Bronchial epithelial cell (primary cell): ENCODE measurements at regions not wholly inside any gene's neighbourhood (a gene's known extent, or its start where the extent isn't known, plus 50 kb on each side); places are given as distances from the start of the nearest gene placed in this dataset.

Source experiments
- DNase-seq: peaks from one replicate; pipeline ENCODE4 v3.0.0-alpha.2; 2010; ENCODE audit warnings: low read depth
- FAIRE-seq: peaks from 2 replicates; lab custom pipeline; 2011; peaks lifted over from hg19 to GRCh38; lab: Jason Lieb, UNC
- H3K27me3 ChIP-seq: 2 replicates; pipeline ENCODE4 v1.5.1; 2011; ENCODE audit warnings: low read length; ENCODE audit not compliant: control insufficient read depth, insufficient read depth
- H3K36me3 ChIP-seq: 2 replicates; pipeline ENCODE4 v1.5.1; 2011; ENCODE audit warnings: low read length; ENCODE audit not compliant: control insufficient read depth, insufficient read depth
- H3K4me3 ChIP-seq: 2 replicates; pipeline ENCODE4 v1.5.1; 2011; ENCODE audit warnings: mild to moderate bottlenecking, low read depth, low read length, control low read depth
- CTCF ChIP-seq: IDR thresholded peaks from 2 replicates; pipeline ENCODE4 v1.5.1; 2011; ENCODE audit warnings: mild to moderate bottlenecking, moderate library complexity, low read length, control low read depth, inconsistent platforms; ENCODE audit not compliant: insufficient read depth, severe bottlenecking

- TF ChIP-seq CTCF = no peak
- no peak for FAIRE-seq
- DNase-seq = no peak
- Histone ChIP-seq H3K36me3 (no peaks in the 10 kb centered on the region), H3K4me3 (no peak overlapping the region), H3K27me3 (no peaks in the 10 kb centered on the region)
These were observed 189.3 kb downstream of the ADRA2A start for GRCh38 chr10:111266165-111266564.

- DNase-seq = no peak
- H3K4me3 ChIP-seq = no peak overlapping the region
- no peaks in the 10 kb centered on the region for H3K36me3 ChIP-seq
- FAIRE-seq = no peak
- TF ChIP-seq CTCF = no peak
- H3K27me3 ChIP-seq = no peaks in the 10 kb centered on the region
These were observed 190.8 kb downstream of the ADRA2A start for GRCh38 chr10:111267673-111268072.

GRCh38 chr10:111273235-111273634 is 196.4 kb downstream of the ADRA2A start:
- DNase-seq = no peak
- TF ChIP-seq CTCF = no peak
- Histone ChIP-seq H3K36me3 (no peaks in the 10 kb centered on the region), H3K27me3 (no peaks in the 10 kb centered on the region), H3K4me3 (no peak overlapping the region)
- peak; percentile 32 for FAIRE-seq

GRCh38 chr10:111273635-111274034 is 196.8 kb downstream of the ADRA2A start:
- FAIRE-seq (no peak), DNase-seq (no peak)
- TF ChIP-seq CTCF = no peak
- Histone ChIP-seq H3K36me3 (no peaks in the 10 kb centered on the region), H3K27me3 (no peaks in the 10 kb centered on the region), H3K4me3 (no peak overlapping the region)

- Histone ChIP-seq H3K4me3 (no peak overlapping the region), H3K36me3 (no peaks in the 10 kb centered on the region), H3K27me3 (no peaks in the 10 kb centered on the region)
- FAIRE-seq (no peak), DNase-seq (no peak)
- no peak for TF ChIP-seq CTCF
These were observed 198.3 kb downstream of the ADRA2A start for GRCh38 chr10:111275091-111275490.

- FAIRE-seq = no peak
- Histone ChIP-seq H3K4me3 (no peak overlapping the region), H3K27me3 (no peaks in the 10 kb centered on the region), H3K36me3 (no peaks in the 10 kb centered on the region)
- no peak for DNase-seq
- TF ChIP-seq CTCF = no peak
These were observed 200.8 kb downstream of the ADRA2A start for GRCh38 chr10:111277661-111278060.
